ENCODE measurements at regions not wholly inside any gene's neighbourhood (a gene's known extent, or its start where the extent isn't known, plus 50 kb on each side); places are given as distances from the start of the nearest gene placed in this dataset.

DNA sequence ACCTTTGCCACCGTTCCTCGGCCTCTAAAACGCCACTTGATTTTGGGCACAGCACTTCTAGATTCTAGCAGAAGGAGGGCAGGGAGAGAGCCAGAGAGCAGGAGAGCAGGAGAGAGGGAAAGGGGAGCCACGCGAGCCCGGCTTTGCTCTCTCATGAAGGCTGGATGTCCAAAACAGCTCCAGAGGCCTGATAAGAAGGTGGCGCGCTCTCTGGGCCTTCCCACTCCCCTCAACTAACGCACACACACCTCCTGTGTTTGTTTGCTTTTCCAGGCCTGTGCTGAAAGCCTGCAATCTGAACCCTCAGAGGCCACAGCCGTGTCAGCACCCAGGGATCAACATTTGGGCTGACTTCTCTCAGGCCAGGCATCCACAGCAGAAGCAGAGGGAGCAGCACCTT, 184.8 kb upstream of the SOX11 start:
- DNase-seq (ENCODE audit: extremely low read depth, low read depth): no peak

DNA sequence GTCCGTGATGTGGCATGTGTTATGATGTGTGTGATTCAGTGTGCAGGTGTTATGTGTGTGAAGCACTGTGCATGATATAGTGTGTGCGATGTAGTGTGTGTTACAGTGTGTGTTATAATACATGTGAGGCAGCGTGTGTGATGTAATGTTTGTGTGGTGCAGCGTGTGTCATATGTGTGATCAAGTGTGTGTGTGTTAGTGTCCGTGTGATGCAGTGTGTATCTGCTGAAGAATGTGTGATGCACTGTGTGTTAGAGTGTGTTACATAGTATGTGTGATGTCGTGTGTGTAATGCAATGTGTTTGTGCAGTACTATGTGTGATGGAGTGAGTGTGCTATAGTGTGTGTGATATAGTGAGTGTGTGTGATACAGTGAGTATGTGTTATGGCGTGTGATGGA, 182.8 kb upstream of the SOX11 start:
- H3K4me3 ChIP-seq (replicated peaks; ENCODE audit: low read depth, low read length): no peak overlapping the region
- DNase-seq (ENCODE audit: extremely low read depth, low read depth): no peak
- TF ChIP-seq, protein P1, sequence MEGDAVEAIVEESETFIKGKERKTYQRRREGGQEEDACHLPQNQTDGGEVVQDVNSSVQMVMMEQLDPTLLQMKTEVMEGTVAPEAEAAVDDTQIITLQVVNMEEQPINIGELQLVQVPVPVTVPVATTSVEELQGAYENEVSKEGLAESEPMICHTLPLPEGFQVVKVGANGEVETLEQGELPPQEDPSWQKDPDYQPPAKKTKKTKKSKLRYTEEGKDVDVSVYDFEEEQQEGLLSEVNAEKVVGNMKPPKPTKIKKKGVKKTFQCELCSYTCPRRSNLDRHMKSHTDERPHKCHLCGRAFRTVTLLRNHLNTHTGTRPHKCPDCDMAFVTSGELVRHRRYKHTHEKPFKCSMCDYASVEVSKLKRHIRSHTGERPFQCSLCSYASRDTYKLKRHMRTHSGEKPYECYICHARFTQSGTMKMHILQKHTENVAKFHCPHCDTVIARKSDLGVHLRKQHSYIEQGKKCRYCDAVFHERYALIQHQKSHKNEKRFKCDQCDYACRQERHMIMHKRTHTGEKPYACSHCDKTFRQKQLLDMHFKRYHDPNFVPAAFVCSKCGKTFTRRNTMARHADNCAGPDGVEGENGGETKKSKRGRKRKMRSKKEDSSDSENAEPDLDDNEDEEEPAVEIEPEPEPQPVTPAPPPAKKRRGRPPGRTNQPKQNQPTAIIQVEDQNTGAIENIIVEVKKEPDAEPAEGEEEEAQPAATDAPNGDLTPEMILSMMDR (IDR thresholded peaks at IDR 0.05; ENCODE audit: low read depth, low read length, missing control alignments): no peak

More for the DNA sequence above, 184.8 kb upstream of the SOX11 start:
- H3K4me3 ChIP-seq (replicated peaks; ENCODE audit: low read depth, low read length): no peak overlapping the region
- TF ChIP-seq, protein P1 (IDR thresholded peaks at IDR 0.05; ENCODE audit: low read depth, low read length, missing control alignments): no peak

DNA sequence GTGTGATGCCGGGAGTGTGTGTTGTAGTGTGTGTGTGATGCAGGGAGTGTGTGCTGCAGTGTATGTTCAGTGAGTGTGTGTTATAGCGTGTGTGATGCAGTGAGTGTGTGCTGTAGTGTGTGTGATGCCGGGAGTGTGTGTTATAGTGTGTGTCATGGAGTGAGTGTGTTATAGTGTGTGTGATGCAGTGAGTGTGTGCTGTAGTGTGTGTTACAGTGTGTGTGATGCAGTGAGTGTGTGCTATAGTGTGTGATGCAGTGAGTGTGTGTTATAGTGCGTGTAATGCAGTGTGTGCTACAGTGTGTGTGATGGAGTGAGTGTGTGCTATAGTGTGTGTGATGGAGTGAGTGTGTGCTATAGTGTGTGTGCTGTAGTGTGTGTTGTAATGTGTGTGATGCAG, 182.1 kb upstream of the SOX11 start:
- TF ChIP-seq, protein P1 (IDR thresholded peaks at IDR 0.05; ENCODE audit: low read depth, low read length, missing control alignments): no peak
- no peak overlapping the region for H3K4me3 ChIP-seq (replicated peaks; ENCODE audit: low read depth, low read length)
- no peak for DNase-seq (ENCODE audit: extremely low read depth, low read depth)

- no peak overlapping the region for H3K4me3 ChIP-seq (replicated peaks; ENCODE audit: low read depth, low read length)
- DNase-seq (ENCODE audit: extremely low read depth, low read depth): no peak
- TF ChIP-seq, protein P1 (IDR thresholded peaks at IDR 0.05; ENCODE audit: low read depth, low read length, missing control alignments): no peak
Measured at GRCh38 chr2:5515693-5516092, 176.5 kb upstream of the SOX11 start.

DNA sequence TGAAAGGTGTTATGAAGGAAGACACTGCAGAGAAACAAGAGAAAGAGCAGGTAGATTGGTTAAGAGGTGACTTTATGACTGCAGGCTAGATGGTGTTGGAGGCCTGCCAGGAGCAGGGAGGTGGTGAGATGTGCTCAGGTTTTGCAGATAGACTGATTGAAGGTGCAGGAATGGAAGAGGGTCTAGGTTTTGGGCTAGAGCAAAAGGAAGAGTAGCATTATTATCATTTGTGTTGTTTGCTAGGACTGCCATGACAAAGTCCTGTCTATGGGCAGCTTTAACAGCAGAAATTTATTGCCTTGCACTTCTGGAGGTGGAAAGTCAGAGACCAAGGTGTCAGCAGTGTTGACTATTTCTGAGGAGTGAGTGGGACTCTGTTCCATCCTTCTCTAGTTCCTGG, 172.9 kb upstream of the SOX11 start:
- DNase-seq (ENCODE audit: extremely low read depth, low read depth): no peak
- H3K4me3 ChIP-seq (replicated peaks; ENCODE audit: low read depth, low read length): no peak overlapping the region
- TF ChIP-seq, protein P1 (IDR thresholded peaks at IDR 0.05; ENCODE audit: low read depth, low read length, missing control alignments): no peak

GRCh38 chr2:5520463-5520972, 171.7 kb upstream of the SOX11 start:
- no peak for DNase-seq (ENCODE audit: extremely low read depth, low read depth)
- TF ChIP-seq, protein P1 (IDR thresholded peaks at IDR 0.05; ENCODE audit: low read depth, low read length, missing control alignments): no peak
- H3K4me3 ChIP-seq (replicated peaks; ENCODE audit: low read depth, low read length): no peak overlapping the region

- no peak for DNase-seq (ENCODE audit: extremely low read depth, low read depth)
- TF ChIP-seq, protein P1 (IDR thresholded peaks at IDR 0.05; ENCODE audit: low read depth, low read length, missing control alignments): no peak
Measured at GRCh38 chr2:5521461-5521860, 170.7 kb upstream of the SOX11 start.

More at GRCh38 chr2:5521461-5521860, 170.7 kb upstream of the SOX11 start:
- no peak overlapping the region for H3K4me3 ChIP-seq (replicated peaks; ENCODE audit: low read depth, low read length)

Data from HFF-Myc (cell line).